Renal cortex interstitium (tissue), 11 donors: ENCODE measurements at regions not wholly inside any gene's neighbourhood (a gene's known extent, or its start where the extent isn't known, plus 50 kb on each side); places are given as distances from the start of the nearest gene placed in this dataset.

ENCODE experiments used
- DNase-seq, 11 donors: peaks; one replicate each; pipeline ENCODE4 v3.0.0-alpha.2; 2013; ENCODE audit warnings: low read depth in 9 of 11, low spot score in 4 of 11; ENCODE audit errors: extremely low read depth in 1 of 11

- DNase-seq = peak in 5 of 11 donors; percentile 15 to 48 (median 16)
These were observed 97.3 kb upstream of the DDIT4L start for GRCh38 chr4:100287534-100287933.

GRCh38 chr4:100286636-100287035, 96.4 kb upstream of the DDIT4L start:
- peak in 9 of 11 donors; percentile 13 to 58 (median 31) for DNase-seq

GRCh38 chr4:100285121-100285520, 94.9 kb upstream of the DDIT4L start:
- DNase-seq = no peak

GRCh38 chr4:100284129-100284880, 94.0 kb upstream of the DDIT4L start:
- no peak for DNase-seq

GRCh38 chr4:100280807-100281206, 90.5 kb upstream of the DDIT4L start:
- no peak for DNase-seq

GRCh38 chr4:100278567-100278966, 88.3 kb upstream of the DDIT4L start:
- DNase-seq = no peak

- no peak for DNase-seq
These were observed 79.2 kb upstream of the DDIT4L start for GRCh38 chr4:100269446-100269845.

- DNase-seq = no peak
These were observed 78.5 kb upstream of the DDIT4L start for GRCh38 chr4:100268789-100269188.

- DNase-seq = no peak
These were observed 71.1 kb upstream of the DDIT4L start for GRCh38 chr4:100261346-100261745.

- DNase-seq = no peak
These were observed 68.4 kb upstream of the DDIT4L start for GRCh38 chr4:100258675-100259074.

- DNase-seq = no peak
These were observed 67.3 kb upstream of the DDIT4L start for GRCh38 chr4:100257567-100257966.

GRCh38 chr4:100254237-100254636, 64.0 kb upstream of the DDIT4L start:
- DNase-seq = no peak

- DNase-seq = peak in 2 of 11 donors; percentile 8 to 11
These were observed 58.2 kb upstream of the DDIT4L start for GRCh38 chr4:100248476-100248875.

- DNase-seq = peak in 2 of 11 donors; percentile 3 to 18
These were observed 56.4 kb upstream of the DDIT4L start for GRCh38 chr4:100246697-100247096.

GRCh38 chr4:100244347-100244746, 54.1 kb upstream of the DDIT4L start:
- DNase-seq = no peak
